D341Med (cell line): ENCODE measurements at regions not wholly inside any gene's neighbourhood (a gene's known extent, or its start where the extent isn't known, plus 50 kb on each side); places are given as distances from the start of the nearest gene placed in this dataset.

Source experiments
- DNase-seq: peaks from one replicate; pipeline ENCODE4 v3.0.0; 2012; ENCODE audit warnings: low spot score

DNA sequence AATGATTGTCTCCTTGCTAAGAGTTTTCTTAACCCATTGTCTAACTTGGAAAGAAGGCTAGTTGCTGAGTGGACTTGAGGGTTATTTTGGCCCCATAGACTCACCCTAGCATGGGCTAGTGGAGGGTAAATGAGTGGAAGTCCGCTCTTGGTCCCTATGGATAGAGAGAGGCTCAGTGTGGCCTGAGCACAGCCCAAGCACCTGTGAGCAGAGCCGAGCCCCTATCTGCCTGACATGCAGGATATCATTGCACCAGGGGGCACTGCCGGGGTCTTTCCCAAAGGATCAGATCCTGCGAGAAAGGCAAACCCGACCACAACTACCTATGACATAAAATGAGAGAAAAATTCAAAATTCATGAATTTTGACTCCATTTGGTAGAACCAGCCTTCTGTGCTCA is 70.6 kb upstream of the GGTLC1 start:
- no peak for DNase-seq

DNA sequence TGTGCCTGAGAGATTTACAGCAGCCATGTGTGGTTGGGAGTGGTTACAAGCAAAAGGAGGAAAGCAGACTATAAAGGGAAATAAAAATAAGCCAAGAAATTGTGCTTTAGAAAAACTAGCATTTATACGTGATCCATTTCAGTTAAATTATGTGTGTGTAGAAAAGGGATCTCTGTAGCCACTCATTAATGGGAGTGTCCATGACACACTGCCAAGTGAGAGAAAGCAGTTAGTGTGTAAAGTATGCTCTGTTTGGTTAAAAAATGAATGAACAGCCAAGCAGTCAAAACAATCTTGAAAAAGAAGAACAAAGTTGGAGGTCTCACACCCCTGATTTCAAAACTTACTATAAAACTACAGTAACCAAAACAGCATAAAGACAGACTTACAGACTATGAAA is 67.9 kb upstream of the GGTLC1 start:
- DNase-seq, result no peak

DNA sequence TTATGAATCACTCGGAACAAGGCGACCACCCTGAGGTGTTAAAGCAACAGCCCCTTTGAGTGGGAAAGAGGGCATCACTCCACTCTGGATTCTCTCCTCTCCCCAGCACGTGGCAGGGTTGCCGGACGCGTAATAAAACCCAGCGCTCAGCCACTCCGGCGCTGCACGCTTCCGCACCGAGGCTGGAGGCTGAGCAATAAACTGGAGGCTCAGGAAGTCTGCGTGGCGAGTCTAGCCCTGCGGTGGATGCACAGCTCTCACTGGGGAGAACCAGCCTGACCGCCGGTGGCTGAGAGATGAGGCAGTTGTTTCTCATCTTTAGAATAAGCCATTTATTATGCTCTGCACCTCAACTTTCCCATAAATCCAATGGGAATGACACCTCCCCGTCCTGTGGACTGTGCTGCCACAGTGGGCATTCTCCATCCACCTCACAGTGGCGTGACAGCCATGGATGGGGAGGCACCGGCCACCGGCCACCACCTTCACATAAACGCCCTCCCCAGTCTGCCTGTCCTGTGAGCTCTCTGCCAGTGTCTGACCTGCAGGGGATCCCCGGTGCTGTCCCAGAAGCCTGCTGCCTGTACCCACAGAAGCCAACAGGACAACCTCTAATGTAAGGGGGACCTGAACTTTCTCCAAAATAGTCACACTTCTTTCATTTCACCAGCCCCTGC is 64.2 kb upstream of the GGTLC1 start:
- no peak for DNase-seq

DNA sequence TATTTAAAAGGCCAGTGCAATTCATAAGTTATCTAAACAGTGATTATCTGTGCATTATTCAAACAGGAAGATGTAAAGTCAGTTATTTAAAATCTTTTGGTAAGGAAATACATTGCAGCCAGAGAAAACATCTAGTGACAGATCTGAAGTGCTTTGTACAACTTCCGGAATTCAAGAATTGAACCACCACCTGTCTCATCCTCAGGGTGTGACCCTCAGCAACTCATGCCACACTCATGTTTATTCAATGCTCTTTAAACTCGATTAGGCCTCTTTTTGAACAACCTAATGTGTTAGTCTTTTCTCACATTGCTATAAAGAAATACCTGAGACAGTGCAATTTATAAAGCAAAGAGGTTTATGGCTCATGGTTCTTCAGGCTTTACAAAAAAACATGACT is 62.6 kb upstream of the GGTLC1 start:
- no peak for DNase-seq

DNA sequence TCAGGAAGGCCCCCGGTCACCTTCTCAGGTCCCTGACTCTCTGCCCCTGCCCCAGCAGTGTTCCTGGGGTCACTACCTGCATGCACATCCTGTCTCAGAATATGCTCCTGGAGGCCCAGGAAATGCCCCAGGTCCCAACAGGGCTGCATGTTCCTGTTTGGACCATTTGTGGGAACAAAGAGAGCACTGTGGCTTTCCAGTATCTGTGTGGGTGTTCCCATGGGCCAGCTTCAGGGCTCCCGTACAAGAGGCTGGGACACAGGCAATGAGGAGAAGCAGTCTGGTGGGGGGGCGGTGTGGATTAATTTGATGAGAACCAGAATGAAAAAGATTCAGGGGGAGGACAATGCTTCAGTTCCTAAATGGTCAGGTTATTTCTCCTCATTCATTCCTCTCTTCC is 61.5 kb upstream of the GGTLC1 start:
- DNase-seq, result no peak

DNA sequence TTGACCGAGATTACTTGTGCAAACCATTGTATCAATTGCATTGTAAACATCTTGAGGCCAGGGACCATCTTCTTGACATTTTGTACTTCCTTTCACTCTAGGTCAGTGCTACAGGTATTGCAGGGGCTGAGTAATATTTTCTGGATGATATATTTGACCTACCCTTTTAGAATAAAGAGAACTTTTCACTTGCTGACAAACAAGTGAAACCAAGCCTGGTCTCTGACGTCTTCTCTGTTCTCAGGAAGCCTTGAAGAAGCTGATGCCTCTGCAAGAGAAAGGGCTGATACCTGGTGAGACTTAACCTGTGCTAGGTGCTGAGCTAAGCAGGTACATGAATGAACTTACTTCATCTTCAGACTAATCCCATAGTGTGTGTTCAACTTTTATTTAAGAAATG is 60.5 kb upstream of the GGTLC1 start:
- DNase-seq, result no peak

DNA sequence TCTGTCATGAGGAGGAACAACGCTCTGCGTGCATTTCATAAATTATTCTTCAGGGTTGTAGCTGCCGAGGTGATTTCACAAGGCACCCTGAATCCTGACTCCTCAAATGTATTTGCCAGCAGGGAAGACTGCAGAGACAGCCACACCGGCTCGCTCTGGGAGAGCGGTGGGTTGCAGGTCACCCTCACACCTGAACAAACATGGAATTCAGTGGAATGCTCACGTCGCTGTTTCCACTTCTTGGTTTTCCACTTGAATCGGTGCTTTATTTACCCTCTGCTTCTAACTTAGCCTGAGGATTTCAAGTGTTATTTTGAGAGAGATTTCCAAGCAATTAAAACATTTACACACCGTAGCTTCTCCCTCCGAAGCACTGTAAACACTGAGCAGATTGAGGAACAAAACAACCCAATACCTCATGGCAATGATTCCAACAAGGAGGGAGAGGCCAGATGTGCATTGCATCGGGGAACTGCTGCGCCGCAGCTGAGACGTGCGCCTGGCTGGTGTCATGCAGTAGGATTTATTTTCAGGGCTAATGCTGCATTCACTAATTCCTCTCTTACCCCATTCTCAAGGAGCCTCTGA is 59.5 kb upstream of the GGTLC1 start:
- no peak for DNase-seq

DNA sequence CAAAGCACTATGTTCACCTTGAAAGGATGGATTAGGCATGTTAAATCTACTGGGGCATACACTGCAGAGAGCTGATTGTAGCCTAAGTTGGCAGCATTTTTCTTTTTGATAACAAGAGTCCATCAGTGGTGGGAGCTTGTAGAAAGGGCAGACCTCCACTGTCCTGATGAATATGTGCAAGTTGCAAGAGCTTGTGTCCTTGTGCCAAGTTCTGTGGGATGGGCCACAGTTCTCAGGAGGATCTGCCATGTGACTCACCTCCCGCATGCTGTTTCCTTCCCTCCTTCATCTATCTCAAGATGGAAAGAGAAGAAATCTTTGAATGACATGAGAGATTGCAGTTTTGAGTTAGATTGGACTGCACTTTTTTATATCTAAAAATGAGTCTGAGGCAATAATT is 58.3 kb upstream of the GGTLC1 start:
- DNase-seq, result no peak

DNA sequence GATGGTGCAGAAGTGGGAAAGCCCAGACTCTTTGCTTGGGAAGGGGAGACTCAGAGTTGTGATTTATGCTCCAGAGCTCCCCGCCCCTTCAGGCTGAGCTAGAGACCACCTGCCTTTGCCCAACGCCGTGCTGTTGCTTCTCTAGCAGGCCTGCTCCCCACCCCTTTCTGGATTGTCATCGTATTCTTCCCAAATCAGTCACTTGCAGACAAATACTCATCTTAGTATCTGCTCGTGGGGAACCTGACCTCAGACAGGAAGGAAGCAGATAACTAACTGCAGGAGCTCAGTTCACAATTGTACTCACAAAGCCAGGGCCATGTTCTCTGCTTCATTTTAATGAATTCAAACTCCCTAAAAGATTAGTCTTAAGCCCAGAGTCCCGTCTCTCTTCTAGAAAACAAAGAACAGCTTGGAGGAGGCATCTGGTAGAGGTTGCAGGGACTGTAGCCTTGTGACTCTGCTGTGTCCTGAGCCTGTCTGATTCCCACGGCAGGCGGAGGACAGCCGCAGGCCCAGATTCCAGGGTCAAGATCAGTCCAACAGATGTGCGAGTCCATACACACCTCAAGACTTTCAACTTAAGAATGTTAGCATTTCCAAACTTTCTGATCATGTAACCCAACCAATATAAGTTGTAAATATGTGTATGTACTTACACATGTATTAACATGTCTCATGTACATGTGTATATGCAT is 57.2 kb upstream of the GGTLC1 start:
- DNase-seq, result no peak

DNA sequence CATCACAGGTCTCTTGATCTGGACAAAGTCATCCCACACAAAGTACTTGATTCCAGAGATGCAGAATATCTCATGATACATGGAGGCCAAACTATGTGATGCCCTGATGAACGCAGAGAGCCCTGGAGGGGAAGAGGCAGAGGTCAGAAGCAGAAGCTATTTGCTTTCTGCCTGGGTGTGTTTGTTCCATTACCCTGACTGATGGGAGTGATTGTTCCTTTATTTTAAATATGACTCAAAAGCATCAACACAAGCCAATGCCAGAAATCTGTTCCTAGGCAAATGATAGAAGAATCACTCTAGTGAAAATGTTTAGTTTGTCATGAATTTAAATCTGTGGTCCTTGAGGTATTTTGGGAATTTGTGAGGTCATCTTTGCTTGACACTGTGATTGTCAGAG is 54.7 kb upstream of the GGTLC1 start:
- no peak for DNase-seq

DNA sequence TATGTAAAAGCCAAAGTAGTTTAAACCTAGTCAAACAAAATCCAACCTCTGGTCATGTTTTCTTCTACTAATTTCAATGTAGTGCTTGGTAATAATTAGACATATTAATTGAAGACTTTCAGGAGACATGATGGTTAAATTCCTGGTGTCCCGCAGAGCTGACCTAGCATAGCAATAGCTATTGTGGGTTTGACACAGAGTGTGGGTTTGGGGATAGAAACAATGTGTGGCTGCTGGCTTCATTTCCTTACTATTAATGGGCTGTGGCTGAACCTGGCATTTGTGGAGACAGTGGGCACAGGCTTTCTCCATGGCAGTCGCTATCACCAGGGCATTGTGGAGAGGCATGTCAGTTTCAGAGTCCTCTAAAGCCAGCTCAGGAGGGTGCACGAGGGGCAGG is 54.1 kb upstream of the GGTLC1 start:
- no peak for DNase-seq

DNA sequence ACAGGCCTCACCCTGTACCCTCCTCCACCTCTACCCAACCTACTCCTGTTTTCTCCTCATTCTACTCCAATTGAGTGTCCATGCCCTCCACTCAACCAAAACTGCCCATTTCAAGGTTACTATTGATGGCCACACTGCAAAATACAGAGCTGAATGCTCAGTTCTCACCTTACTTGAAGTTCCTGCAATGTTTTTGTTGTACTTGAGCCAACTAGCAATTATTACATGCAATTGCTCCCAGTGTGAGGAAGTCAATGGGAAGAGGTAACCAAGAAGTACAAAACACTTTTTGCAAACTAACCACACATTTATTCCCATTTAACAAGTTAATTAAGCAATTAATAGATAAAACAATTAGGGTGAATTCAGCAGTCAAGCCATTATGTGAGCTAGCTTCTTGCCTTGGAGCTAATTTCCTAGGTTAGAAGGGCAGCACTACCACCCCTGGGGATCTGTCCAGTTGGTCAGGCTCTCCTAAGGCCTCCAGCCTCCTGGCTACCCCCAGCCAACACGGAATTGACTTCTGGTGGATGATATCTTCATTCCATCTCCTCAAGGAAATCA is 52.4 kb upstream of the GGTLC1 start:
- DNase-seq, result no peak

DNA sequence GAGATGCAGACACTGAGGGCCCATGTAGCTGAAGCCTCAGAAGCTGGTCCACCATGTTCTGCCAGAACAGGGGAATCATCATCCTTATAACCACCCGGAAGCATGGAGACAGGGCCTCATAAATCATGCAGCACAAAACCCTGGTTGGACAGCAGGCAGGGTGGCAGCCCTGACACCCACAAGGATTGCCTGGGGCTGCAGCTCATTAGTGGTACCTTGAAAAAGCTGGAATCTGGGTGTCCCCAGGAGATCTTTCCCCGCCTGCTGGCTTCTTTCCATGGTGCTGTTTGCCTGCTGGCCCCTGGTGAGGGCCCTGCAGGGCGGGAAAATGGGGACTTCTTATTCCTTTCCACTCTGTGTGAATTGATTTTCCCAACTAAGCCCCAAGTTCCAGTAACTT is 50.6 kb upstream of the GGTLC1 start:
- no peak for DNase-seq
